HepG2 (cell line): ENCODE measurements at regions not wholly inside any gene's neighbourhood (a gene's known extent, or its start where the extent isn't known, plus 50 kb on each side); places are given as distances from the start of the nearest gene placed in this dataset.

Experiments used
- AHR ChIP-seq: IDR thresholded peaks from 2 replicates; pipeline ENCODE4 v1.6.1; 2018; ENCODE audit warnings: missing genetic modification reagents, missing compliant biosample characterization
- ARNT ChIP-seq: fragments of 450-650 bp; IDR thresholded peaks from 2 replicates; pipeline ENCODE4 v1.6.1; 2017
- ATF3 ChIP-seq: sonication (generic); formaldehyde crosslinking; IDR thresholded peaks from 2 replicates; pipeline ENCODE4 v1.4.0; 2020; ENCODE audit warnings: missing genetic modification reagents
- CBFB ChIP-seq: sonication (generic); formaldehyde crosslinking; IDR thresholded peaks from 2 replicates; pipeline ENCODE4 v1.4.0; 2020; ENCODE audit warnings: missing genetic modification reagents
- ELF3 ChIP-seq: IDR thresholded peaks from 2 replicates; pipeline ENCODE4 v1.6.1; 2016; ENCODE audit warnings: missing genetic modification reagents, missing compliant biosample characterization
- EP300 ChIP-seq, 3 experiments: sonication (generic) in 1 of 3; formaldehyde crosslinking in 1 of 3; IDR thresholded peaks; 2 replicates each; pipeline versions ENCODE4 v1.5.1 to v1.6.1; 2011 to 2020; ENCODE audit warnings: low read depth in 2 of 3, low read length in 2 of 3, borderline replicate concordance in 1 of 3, improper control_type of control experiment in 1 of 3, mild to moderate bottlenecking in 1 of 3, missing genetic modification reagents in 1 of 3, moderate library complexity in 1 of 3
- FOSL1 ChIP-seq: sonication (generic); formaldehyde crosslinking; IDR thresholded peaks from 2 replicates; pipeline ENCODE4 v1.9.0; 2021; ENCODE audit warnings: missing genetic modification reagents, borderline replicate concordance
- GTF3A ChIP-seq: sonication (generic); formaldehyde crosslinking; conservative IDR thresholded peaks from 2 replicates; pipeline ENCODE4 v1.4.0; 2020; ENCODE audit warnings: mild to moderate bottlenecking, missing genetic modification reagents
- KLF11 ChIP-seq: IDR thresholded peaks from 2 replicates; pipeline ENCODE4 v1.6.1; 2016; ENCODE audit warnings: missing compliant biosample characterization
- MEIS2 ChIP-seq: sonication (generic); formaldehyde crosslinking; IDR thresholded peaks from 2 replicates; pipeline ENCODE4 v1.9.0; 2021; ENCODE audit warnings: mild to moderate bottlenecking, missing genetic modification reagents
- NCOA1 ChIP-seq: sonication (generic); formaldehyde crosslinking; IDR thresholded peaks from 2 replicates; pipeline ENCODE4 v1.9.0; 2021; ENCODE audit warnings: missing genetic modification reagents
- ONECUT2 ChIP-seq: sonication (generic); formaldehyde crosslinking; IDR thresholded peaks from 2 replicates; pipeline ENCODE4 v1.4.0; 2020; ENCODE audit warnings: missing genetic modification reagents
- PHF5A ChIP-seq: IDR thresholded peaks from one replicate; pipeline ENCODE4 v1.6.1; 2018; ENCODE audit warnings: low read depth, missing genetic modification reagents; ENCODE audit not compliant: unreplicated experiment
- POLR2G ChIP-seq: fragments of 200-400 bp; formaldehyde crosslinking; IDR thresholded peaks from 2 replicates; pipeline ENCODE4 v1.6.1; 2018; ENCODE audit warnings: mild to moderate bottlenecking, low read depth, low read length, moderate library complexity
- STAG1 ChIP-seq: sonication (generic); formaldehyde crosslinking; IDR thresholded peaks from 2 replicates; pipeline ENCODE4 v1.4.0; 2020; ENCODE audit warnings: missing genetic modification reagents
- XBP1 ChIP-seq: sonication (generic); formaldehyde crosslinking; IDR thresholded peaks from 2 replicates; pipeline ENCODE4 v1.5.0; 2020; ENCODE audit warnings: missing genetic modification reagents
- ZBTB44 ChIP-seq: sonication (generic); formaldehyde crosslinking; IDR thresholded peaks from 2 replicates; pipeline ENCODE4 v1.4.0; 2020; ENCODE audit warnings: missing genetic modification reagents
- ZFY ChIP-seq: sonication (generic); formaldehyde crosslinking; IDR thresholded peaks from 2 replicates; pipeline ENCODE4 v1.4.0; 2020; ENCODE audit warnings: missing genetic modification reagents
- ZNF142 ChIP-seq: sonication (generic); formaldehyde crosslinking; IDR thresholded peaks from 2 replicates; pipeline ENCODE4 v1.4.0; 2020; ENCODE audit warnings: missing genetic modification reagents
- ZNF329 ChIP-seq: sonication (generic); formaldehyde crosslinking; IDR thresholded peaks from 2 replicates; pipeline ENCODE4 v1.9.0; 2021; ENCODE audit warnings: low read depth, mild to moderate bottlenecking, missing genetic modification reagents
- ZNF510 ChIP-seq: sonication (generic); formaldehyde crosslinking; IDR thresholded peaks from 2 replicates; pipeline ENCODE4 v1.4.0; 2020; ENCODE audit warnings: low read depth, mild to moderate bottlenecking, missing genetic modification reagents
- ZSCAN21 ChIP-seq: sonication (generic); formaldehyde crosslinking; IDR thresholded peaks from 2 replicates; pipeline ENCODE4 v1.8.0; 2022; ENCODE audit warnings: mild to moderate bottlenecking, missing genetic modification reagents, moderate library complexity, borderline replicate concordance

GRCh38 chr2:61694312-61695274 is 156.4 kb upstream of the XPO1 start (continued):
- peak; percentile 83 for TF ChIP-seq ZFY
- TF ChIP-seq XBP1 (CRISPR knock-in tag) = no peak
- no peak for TF ChIP-seq ZNF510 (CRISPR knock-in tag)
- TF ChIP-seq FOSL1 = no peak
- 0 out of 2 replicates have a peak, but pooled peaks have one; percentile 31 for TF ChIP-seq ZNF329 (CRISPR knock-in tag)
- no peak for TF ChIP-seq ZNF142 (CRISPR knock-in tag)
- TF ChIP-seq POLR2G = peak; percentile 65
- no peak for TF ChIP-seq PHF5A (CRISPR knock-in tag)
- TF ChIP-seq ATF3 (CRISPR knock-in tag) = no peak
- TF ChIP-seq EP300 (IDR thresholded peaks at IDR 0.05; ENCODE audit: low read depth in 2 of 2, low read length in 2 of 2) = no peak
- TF ChIP-seq EP300 (CRISPR knock-in tag; IDR thresholded peaks at IDR 0.05; ENCODE audit: borderline replicate concordance) = no peak
- TF ChIP-seq KLF11 = no peak
- TF ChIP-seq ARNT = no peak
- no peak for TF ChIP-seq NCOA1 (CRISPR knock-in tag)
- TF ChIP-seq ONECUT2 (CRISPR knock-in tag) = no peak
- TF ChIP-seq STAG1 = peak; percentile 37; the same call in 1 of the 2 replicates
- TF ChIP-seq ELF3 (CRISPR knock-in tag) = peak; percentile 45; the same call in 1 of the 2 replicates
- TF ChIP-seq AHR = no peak; the same call in 1 of the 2 replicates
- 0 out of 2 replicates have a peak, but pooled peaks have one; percentile 31 for TF ChIP-seq ZSCAN21 (CRISPR knock-in tag)
- no peak for TF ChIP-seq GTF3A (CRISPR knock-in tag)
- TF ChIP-seq MEIS2 (CRISPR knock-in tag) = no peak
- TF ChIP-seq CBFB (CRISPR knock-in tag) = no peak
- TF ChIP-seq ZBTB44 (CRISPR knock-in tag) = no peak
